Inflammatory macrophage treated with lipopolysaccharide for 4 hours (primary cell): ENCODE measurements at regions not wholly inside any gene's neighbourhood (a gene's known extent, or its start where the extent isn't known, plus 50 kb on each side); places are given as distances from the start of the nearest gene placed in this dataset.

Source experiments
- DNase-seq: peaks from one replicate; pipeline ENCODE4 v3.0.0-alpha.2; 2020

GRCh38 chr3:194283221-194284006 lies 67.7 kb downstream of the CPN2 start:
- peak; percentile 21 for DNase-seq

- DNase-seq: no peak
These were observed 66.8 kb downstream of the CPN2 start for GRCh38 chr3:194284351-194284750.

- no peak for DNase-seq
These were observed 65.9 kb downstream of the CPN2 start for GRCh38 chr3:194285024-194285849.

GRCh38 chr3:194285850-194286197 lies 65.3 kb downstream of the CPN2 start:
- DNase-seq: no peak

- DNase-seq: no peak
These were observed 64.6 kb downstream of the CPN2 start for GRCh38 chr3:194286375-194287146.

GRCh38 chr3:194287374-194287773 lies 63.8 kb downstream of the CPN2 start:
- no peak for DNase-seq

GRCh38 chr3:194287977-194288706 lies 63.0 kb downstream of the CPN2 start:
- DNase-seq: no peak
